ENCODE measurements at regions not wholly inside any gene's neighbourhood (a gene's known extent, or its start where the extent isn't known, plus 50 kb on each side); places are given as distances from the start of the nearest gene placed in this dataset.
"Not testable (repeated sequence)": the region's sequence is repeated elsewhere in the genome, so short reads cannot be mapped to it uniquely, and the experiment has no call there.

DNA sequence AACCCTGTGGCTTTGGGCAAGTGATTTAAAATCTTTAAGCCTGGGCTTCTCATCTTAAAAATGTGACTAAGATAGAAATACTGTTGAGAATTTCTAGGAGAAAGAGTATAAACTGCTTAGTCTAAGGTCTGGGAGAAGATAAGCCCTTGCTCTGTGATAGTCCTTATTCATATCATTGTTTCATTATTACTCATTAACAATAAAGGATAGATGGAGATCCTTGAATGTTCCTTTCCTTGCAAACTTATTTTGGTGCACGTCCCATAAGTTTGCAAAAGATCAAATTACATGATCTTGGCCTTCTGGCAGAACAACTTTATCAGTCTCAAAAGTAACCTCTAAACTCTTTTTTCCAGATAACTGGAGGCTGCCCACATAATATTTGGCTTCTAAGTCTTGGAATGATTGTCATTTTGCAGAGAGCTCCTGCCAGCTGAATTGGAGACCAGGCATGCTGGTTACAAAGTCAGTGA, 138.3 kb downstream of the FAM124B start:
- DNase-seq (ENCODE audit: low read depth) = no peak

DNA sequence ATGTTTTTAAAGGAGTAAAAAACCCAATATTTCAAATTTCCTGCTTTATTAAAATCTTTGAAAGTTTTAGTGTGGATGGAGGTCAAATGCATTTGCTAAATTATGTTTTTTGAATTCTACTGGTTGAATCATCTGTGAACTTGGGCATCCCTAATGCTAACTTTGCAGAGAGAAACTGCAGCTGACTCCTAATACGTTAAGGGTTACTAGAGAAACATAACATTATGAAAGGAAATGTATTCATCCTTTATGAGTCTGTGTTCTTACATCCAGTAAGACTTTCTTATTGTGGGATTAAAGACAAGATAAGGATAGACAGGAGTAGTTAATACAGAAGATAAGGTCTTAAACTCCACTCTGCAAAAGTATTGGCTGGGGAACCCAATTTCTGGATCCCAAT, 140.6 kb downstream of the FAM124B start:
- DNase-seq (ENCODE audit: low read depth) = no peak

DNA sequence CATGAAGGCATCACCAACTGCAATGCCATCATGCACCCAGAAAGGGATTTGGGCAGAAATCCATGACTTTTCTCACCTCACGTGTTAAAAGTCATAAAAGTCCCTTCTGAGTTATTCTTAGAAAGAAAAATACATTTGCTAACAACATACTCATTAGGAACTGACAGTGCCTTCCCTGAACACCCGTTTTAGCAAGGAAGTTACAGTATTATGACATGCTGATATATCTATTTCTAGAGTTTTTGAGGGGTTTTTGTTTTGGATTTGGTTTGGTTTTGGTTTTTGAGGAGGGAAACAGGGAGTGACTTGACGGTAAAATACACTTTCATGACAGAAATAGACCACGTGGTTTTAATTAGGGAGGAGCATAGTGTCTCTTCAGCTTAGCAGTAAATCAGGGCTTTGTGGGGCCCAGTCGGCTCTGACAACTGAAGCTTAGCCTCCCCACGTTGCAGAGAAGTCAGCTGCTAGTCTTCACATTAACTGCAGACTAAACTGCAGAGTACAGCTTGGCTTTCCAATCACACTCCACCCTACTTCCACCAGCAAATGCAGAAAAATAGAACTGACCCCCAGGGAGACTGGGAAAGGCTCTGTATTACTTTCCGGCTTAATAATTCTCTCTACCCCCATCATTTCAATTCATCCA, 141.4 kb downstream of the FAM124B start:
- peak; percentile 27 for DNase-seq (ENCODE audit: low read depth)

DNA sequence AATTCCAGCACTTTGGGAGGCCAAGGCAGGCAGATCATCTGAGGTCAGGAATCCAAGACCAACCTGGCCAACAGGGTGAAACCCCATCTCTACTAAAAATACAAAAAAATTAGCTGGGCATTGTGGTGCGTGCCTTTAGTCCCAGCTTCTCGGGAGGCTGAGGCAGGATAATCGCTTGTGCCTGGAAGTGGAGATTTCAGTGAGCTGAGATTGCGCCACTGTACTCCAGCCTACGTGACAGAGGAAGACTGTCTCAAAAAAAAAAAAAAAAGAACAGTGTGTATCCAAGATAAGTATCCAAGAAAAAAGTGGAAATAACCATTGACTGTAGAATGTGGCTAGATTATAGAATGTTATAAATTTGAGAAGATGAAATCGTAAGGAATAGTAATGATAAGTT, 142.1 kb downstream of the FAM124B start:
- DNase-seq (ENCODE audit: low read depth) = no peak

DNA sequence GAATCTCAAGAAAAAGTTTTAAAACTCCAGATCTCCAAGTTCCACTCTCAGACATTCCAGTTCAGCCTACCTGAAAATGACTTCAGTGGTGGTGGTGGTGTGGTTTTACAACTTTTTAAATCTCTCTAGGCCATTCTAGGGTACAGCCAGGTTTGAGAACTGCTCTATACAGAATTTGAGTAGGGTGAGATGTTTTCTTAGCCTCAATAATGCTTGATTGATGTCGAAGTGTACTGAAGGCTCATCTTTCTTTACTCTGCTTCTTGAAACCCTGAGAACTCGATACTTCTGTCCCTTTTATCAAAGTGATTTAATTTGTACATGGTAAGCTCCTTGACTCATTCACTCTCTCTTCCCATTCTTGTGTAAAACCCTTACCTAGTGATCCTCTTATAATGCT, 143.8 kb downstream of the FAM124B start:
- no peak for DNase-seq (ENCODE audit: low read depth)

DNA sequence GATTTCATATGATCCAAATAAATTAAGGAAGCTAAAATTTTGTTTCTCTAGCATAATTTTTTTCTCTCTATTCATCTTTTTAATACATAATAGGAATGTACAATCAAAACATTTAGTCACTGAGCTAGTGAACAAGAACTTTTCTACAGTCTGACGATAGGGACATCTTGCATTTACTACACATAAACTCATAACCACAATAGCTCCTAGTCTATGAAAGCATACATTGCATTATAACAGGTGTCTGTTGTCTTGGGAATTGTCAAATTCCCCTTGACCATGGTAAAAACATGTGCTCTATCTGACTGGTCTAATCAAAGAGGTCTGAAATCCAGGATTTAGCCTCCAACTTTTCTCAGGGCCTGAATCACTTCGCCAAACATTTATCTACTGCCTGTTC, 144.8 kb downstream of the FAM124B start:
- DNase-seq (ENCODE audit: low read depth) = no peak

DNA sequence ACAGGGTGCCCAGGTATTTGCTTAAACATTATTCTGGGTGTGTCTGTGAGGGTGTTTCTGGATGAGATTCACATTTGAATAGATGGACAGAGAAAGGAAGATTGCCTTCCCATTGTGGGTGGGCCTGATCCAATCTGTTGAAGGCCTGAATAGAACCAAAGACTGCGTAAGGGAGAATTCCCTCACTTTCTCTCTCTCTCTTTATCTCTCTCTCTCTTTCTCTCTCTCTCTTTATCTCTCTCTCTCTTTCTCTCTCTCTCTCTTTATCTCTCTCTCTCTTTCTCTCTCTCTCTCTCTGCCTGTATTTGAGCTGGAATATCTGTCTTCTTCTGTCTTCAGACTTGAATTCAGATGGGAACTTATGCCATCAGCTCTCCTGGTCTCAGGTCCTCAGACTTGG, 148.4 kb downstream of the FAM124B start:
- DNase-seq (ENCODE audit: low read depth) = no peak

DNA sequence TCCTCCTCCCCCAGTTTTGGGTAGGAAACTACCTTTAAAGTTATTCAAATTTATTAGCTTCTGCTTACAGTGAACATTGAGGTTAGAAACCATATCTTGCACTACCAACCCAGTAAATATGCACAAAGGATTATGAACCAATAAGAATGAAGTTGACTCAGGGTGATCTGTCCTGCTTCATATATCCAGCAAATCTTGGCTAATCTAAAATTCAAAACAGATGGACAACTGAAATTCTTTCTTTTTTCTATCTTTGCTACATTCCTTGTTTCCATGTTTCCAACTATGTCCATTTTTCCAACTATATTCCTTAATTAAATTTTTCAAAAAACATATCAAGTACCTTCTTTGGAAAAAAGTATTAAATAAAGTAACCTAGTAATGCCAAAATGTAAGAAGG, 149.3 kb downstream of the FAM124B start:
- peak; percentile 41 for DNase-seq (ENCODE audit: low read depth)

DNA sequence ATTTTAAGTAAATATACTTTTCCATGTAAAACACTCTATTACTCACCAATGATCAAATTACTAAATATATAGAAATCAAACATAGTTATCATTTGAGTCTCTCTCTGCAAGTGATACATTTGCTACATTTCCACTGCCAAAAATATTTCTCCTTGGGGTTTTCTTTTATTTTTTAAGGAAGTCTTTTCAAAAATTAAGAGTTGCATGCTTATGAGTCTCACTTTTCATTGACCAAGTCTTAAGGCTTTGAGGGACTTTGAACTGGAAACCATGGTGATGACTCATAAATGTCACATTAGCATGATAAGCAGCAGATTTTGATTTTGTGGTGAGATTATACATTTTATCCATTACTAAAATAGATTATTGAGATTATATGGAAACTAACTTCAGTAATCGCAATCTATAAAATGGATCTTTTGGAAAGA, 152.9 kb downstream of the FAM124B start:
- peak; percentile 28 for DNase-seq (ENCODE audit: low read depth)

DNA sequence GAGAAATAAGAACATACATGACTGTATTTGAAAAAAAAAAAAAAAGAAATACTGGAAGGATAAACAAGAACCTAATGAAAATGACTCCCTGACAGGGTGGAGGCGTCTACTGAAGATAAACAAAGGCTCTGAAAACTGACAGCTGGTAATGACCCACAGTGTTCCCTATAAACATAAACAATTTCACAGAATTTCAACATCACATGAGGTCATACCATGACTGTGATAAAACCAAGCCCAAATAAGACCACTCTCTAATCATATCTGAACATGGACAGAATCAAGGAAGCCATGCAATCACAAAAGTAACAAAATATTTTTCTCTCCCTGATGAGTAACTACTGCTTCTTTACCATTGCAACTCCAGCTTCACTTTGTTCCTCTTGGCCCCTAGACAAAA, 159.3 kb downstream of the FAM124B start:
- no peak for DNase-seq (ENCODE audit: low read depth)

DNA sequence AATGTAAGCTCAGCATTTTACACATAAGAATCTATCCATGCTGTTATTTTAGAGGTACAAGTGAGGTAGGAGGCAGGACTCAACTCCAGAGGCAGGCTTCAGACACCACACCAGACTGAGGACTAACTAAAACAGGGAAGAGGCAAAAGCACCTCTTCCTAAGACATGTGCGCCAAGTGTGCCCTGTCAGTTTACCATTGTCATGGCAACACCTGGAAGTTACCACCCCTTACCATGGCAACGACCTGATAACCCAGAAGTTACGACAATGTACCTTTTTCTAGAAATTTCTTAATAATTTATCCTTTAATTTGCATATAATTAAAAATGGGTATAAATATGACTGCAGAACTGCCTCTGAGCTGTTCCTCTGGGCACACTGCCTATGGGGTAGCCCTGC, 160.1 kb downstream of the FAM124B start:
- no peak for DNase-seq (ENCODE audit: low read depth)

DNA sequence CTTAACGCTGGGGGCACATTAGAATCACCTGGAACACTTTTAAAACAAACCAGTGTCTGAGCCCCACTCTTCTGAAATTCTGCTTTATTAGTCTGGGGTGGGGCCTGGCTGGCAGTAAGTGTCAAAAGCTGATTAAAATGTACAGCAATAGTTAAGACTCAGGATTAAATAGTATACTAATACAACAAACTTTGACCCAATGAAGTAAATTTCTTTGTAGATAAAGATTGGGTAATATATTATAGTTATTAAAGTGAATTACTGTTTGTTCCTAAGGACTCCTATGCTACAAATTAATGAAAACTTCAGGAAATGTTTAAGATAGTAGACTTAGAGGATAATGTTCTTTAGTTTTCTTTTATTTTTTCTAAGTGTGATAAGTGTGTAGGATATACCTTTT, 160.9 kb downstream of the FAM124B start:
- no peak for DNase-seq (ENCODE audit: low read depth)

DNA sequence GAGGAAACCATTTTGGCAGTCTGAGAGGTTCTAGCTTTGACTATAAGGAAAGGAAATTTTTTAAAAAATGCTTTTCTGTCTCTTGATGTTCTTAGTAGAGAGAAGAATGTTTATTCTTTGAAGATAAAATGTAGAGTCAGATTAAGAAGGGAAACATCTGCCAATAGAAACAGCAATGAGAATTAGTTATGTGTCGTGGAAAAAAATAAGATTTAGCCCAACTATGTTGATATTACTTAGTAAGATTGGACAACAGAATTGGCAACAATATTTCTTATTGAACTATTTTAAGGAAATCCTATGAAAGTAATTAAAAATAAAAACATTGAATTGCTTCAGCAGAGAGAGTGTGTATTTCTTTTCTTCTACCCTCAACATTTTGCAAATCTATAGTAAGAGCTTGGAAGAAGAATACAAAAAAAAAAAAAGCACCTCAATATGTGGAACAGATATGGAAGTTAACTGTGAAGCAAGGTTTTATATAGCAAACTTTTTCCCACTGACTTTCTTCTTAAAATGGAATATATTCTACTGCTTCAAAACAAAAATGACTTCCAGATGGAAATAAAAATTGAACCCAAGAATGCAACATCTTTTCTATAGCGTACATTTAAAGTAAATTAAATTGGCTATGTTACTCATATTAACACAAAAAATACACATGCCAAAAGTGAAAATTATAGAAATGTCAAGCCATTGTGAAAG, 177.9 kb downstream of the FAM124B start:
- no peak for DNase-seq (ENCODE audit: low read depth)

DNA sequence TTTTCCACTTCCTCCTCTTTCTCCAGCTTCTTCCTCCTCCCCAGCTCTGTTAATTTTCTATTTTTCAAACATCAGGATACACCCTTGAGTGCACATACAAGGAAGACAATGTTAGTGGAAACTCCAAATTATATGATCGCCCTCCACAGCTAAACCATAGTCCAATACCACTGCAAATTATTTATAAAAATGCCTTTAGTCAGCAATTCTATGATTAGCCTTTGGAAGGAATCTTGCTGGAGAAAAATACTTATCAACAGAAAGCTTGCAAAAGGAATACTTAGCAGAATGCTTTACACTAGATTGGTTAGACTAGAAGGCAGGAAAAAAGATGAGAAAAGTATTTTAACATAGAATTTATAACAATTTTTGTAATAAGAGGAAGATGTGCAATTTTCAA, 178.9 kb downstream of the FAM124B start:
- no peak for DNase-seq (ENCODE audit: low read depth)

DNA sequence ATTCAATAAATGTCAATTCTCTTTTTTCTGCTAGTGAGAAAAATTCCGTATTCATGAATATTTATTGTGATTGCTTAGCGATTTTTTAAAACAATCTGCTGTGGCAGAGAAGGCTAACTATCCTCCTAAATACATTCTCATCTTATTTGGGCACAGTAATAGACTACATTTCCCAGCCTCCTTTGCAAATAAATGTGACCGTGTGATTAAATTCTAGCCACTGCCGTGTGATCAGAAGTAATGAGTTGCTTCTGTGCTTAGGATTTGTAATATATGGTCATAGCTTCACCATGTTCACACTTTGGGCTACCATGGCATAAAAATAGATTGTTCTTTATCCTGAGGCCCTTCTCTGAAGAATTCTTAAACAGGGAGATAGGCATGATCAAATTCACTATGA, 179.6 kb downstream of the FAM124B start:
- DNase-seq (ENCODE audit: low read depth) = peak; percentile 59

DNA sequence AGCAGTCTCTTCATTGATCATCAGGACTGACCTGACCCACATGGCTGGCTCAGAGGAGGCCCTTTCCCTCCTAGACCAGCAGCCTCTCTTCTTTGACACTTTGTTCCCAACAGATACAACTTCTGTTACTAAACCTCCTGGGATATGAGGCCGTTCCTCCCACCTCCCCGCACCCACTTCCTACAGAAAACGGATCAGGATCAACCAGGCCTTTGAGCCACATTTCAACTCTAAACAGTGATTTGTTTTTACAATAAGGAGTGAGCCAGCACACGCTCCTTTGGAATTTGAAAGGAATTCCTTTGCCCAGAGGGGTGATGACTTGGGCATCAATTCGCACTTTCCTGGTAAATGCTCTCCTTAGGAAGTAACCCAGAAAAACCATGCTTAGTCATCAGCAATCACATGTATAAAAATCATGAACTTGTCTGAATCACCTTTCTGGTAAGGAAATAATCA, 180.4 kb downstream of the FAM124B start:
- peak; percentile 98 for DNase-seq (ENCODE audit: low read depth)

DNA sequence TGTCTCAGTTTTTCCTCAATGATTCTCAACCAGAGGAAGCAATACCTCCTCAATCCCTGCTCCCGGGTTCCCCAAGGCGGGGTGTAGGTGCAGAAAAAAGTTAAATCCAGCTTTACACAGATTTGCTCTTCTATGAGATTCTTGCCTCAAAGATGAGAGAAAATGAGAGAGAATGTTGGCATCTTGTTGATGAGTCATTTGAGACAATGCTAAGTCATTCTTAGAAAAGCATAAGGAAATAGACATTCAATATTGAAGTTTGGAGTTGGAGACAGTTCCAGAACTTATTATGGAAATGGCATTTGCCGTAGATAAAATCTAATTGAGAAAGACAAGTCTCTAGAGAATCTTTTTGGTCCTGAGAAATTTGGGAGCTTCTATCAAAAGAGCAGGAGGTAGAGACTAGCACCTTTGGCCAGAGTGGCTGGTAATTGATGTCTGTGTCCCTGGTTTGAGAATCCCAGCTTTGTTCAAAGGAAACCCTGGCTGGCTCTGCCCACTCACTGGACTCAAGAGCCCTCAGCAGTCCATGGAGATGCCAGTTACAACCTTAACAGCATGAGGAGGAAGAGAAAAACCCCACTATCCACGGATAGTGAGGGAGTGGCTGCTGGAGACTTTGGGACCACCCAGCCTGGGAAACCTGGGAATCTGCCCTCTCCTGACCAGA, 181.2 kb downstream of the FAM124B start:
- DNase-seq (ENCODE audit: low read depth) = peak; percentile 65

DNA sequence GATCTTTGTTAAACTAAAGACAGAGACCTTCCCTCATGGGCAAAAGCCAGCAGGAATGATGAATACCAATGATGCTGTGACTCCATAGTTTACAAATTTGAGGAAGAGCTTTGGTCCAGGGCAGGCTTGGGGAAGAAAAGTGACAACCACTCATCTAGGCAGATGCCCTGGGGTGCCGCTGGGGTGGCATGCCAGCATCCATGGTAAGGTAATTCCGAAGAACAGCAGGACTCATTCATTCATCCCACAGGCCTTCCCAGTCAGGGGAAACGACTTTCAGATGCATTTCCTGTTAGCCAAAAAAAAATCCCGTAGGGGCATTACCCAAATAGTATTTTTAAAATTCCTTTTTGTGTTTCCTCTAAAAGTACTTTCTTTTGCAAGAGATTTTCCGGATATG, 180.7 kb upstream of the SERPINE2 start:
- peak; percentile 53 for DNase-seq (ENCODE audit: low read depth)

DNA sequence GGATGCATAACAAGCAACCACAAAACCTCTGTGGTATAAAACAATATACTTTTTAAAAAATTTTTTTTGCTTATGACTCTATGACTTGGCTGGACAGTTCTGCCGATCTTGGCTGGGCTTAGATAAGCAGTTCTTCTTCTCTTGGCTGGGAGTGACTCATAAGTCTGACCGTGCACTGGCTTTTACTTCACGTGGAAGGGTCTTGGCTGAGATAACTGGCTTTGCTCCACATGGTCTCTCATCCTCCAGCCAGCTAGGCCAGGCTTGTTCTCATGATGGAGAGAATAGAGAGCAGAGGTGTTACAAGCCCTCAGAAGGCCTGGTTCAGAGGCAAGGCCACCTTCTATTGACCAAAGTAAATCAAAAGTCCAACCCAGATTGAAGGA, 178.9 kb upstream of the SERPINE2 start:
- peak; percentile 64 for DNase-seq (ENCODE audit: low read depth)

DNA sequence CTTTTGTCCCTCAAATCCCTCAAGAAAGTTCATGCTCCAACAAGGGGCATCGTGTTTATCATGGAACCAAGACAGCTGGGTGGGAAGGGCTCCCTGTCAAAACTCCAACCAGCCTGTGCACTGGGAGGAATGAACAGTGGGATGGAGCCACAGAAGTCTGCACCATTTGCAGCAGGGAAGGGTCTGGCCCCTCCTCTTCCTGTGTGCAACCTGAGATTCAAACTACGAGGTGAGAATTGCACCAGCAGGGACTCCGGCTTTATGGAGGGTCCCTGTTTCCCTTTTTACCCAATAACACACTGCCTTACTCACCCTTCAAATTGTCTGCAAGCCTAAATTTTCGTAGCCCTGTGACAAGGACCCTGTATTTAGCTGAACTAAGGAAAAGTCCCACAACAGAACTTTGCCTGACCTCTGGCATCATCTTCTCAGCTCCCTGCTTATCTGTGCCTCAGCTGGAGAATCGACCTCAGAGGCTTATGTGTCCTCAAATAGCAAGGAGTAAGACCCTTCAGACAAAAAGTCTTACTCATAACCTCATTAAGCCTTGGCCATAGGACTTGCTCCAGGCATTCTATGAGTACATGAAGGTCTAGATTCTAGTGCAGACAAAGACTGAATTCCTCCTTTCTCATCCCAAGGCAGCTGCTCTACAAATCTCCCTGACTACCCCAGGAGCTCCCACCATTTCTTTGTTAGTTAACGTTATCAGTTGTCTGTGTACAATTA, 178.3 kb upstream of the SERPINE2 start:
- peak; percentile 51 for DNase-seq (ENCODE audit: low read depth)

DNA sequence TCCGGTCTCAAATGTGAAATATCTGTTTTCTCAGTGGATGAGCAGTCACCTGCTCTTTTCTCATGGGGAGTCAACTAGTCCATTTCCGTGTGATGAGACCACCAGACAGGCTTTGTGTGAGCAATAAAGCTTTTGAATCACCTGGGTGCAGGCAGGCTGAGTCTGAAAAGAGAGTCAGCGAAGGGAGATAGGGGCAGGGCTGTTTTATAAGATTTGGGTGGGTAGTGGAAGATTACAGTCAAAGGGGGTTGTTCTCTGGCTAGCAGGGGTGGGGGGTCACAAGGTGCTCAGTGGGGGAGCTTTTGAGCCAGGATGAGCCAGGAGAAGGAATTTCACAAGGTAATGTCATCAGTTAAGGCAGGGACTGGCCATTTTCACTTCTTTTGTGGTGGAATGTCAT, 176.5 kb upstream of the SERPINE2 start:
- DNase-seq (ENCODE audit: low read depth) = not testable (repeated sequence)

DNA sequence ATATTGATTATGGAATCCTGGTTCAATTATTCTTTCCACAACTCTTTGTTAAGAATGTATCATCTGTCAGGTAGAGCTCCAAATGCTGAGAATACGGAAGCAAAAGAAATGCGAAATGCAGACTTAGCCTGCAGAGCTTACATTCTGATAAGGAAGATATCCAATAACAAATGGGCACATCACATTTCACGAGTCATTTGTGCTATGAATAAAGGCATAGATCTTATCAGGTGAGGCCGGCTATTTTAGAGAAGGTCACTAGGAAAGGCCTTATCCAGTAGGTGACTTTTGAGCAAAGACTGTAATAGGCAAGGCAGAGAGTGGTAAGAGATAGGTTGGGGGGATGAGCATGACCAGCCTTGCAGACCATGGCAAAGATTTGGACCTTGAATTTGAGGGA, 174.3 kb upstream of the SERPINE2 start:
- no peak for DNase-seq (ENCODE audit: low read depth)
